Keratinocyte (primary cell): ENCODE measurements at regions not wholly inside any gene's neighbourhood (a gene's known extent, or its start where the extent isn't known, plus 50 kb on each side); places are given as distances from the start of the nearest gene placed in this dataset.

Source experiments
- DNase-seq: peaks from one replicate; pipeline ENCODE4 v3.0.0-alpha.2; 2011; ENCODE audit warnings: low read depth, missing footprints, low spot score
- FAIRE-seq: peaks from 2 replicates; lab custom pipeline; 2011; peaks lifted over from hg19 to GRCh38; lab: Jason Lieb, UNC
- H2AFZ ChIP-seq: 2 replicates; pipeline ENCODE4 v1.6.0; 2012; ENCODE audit warnings: low read length, control low read depth, inconsistent platforms; ENCODE audit not compliant: control insufficient read depth
- H3K27ac ChIP-seq: 2 replicates; pipeline ENCODE4 v1.5.1; 2011; ENCODE audit warnings: low read length; ENCODE audit not compliant: control insufficient read depth, insufficient read depth
- H3K27me3 ChIP-seq: 3 replicates; pipeline ENCODE4 v1.6.0; 2011; ENCODE audit warnings: low read length; ENCODE audit not compliant: control insufficient read depth, insufficient read depth; ENCODE audit errors: extremely low read depth
- H3K36me3 ChIP-seq, 2 experiments: 2 replicates in 1 of 2; 3 replicates in 1 of 2; pipeline ENCODE4 v1.5.1; 2011; ENCODE audit warnings: low read length in 2 of 2, mild to moderate bottlenecking in 1 of 2; ENCODE audit not compliant: control insufficient read depth in 2 of 2, insufficient read depth in 2 of 2; ENCODE audit errors: extremely low read depth in 1 of 2
- H3K4me1 ChIP-seq: 3 replicates; pipeline ENCODE4 v1.5.1; 2011; ENCODE audit warnings: low read length; ENCODE audit not compliant: control insufficient read depth, insufficient read depth; ENCODE audit errors: extremely low read depth
- H3K4me2 ChIP-seq: 3 replicates; pipeline ENCODE4 v1.6.0; 2011; ENCODE audit warnings: low read depth, low read length; ENCODE audit not compliant: control insufficient read depth, insufficient read depth; ENCODE audit errors: extremely low read depth
- H3K4me3 ChIP-seq, 3 experiments: fragments of 200-600 bp in 1 of 3; sonication (generic) in 1 of 3; 2 replicates in 2 of 3; 3 replicates in 1 of 3; pipeline ENCODE4 v1.5.1; 2011 to 2016; ENCODE audit warnings: low read length in 3 of 3, mild to moderate bottlenecking in 3 of 3, control low read depth in 2 of 3, inconsistent platforms in 1 of 3, low read depth in 1 of 3, mixed read lengths in 1 of 3, mixed run types in 1 of 3, moderate library complexity in 1 of 3; ENCODE audit not compliant: control insufficient read depth in 2 of 3, insufficient read depth in 2 of 3; ENCODE audit errors: extremely low read depth in 1 of 3
- H3K79me2 ChIP-seq: 2 replicates; pipeline ENCODE4 v1.6.0; 2012; ENCODE audit warnings: low read length; ENCODE audit not compliant: control insufficient read depth, insufficient read depth
- H3K9ac ChIP-seq: 3 replicates; pipeline ENCODE4 v1.6.0; 2011; ENCODE audit warnings: low read length; ENCODE audit not compliant: control insufficient read depth, insufficient read depth; ENCODE audit errors: extremely low read depth
- H3K9me1 ChIP-seq: 3 replicates; pipeline ENCODE4 v1.6.0; 2011; ENCODE audit warnings: low read length; ENCODE audit not compliant: control insufficient read depth, insufficient read depth; ENCODE audit errors: extremely low read depth
- H3K9me3 ChIP-seq: 2 replicates; pipeline ENCODE4 v1.5.1; 2012; ENCODE audit warnings: low read depth, low read length; ENCODE audit not compliant: control insufficient read depth
- H4K20me1 ChIP-seq: 3 replicates; pipeline ENCODE4 v1.6.0; 2011; ENCODE audit warnings: low read length; ENCODE audit not compliant: control insufficient read depth, insufficient read depth; ENCODE audit errors: extremely low read depth
- EZH2 ChIP-seq: IDR thresholded peaks from one replicate; pipeline ENCODE4 v1.6.1; 2012; ENCODE audit warnings: inconsistent platforms, mild to moderate bottlenecking, low read length, moderate library complexity
- dilution Hi-C: fragments of 300-500 bp; cut with MboI; formaldehyde crosslinking; loops from one replicate; pipeline ENCODE4 v1.7.0; 2020; ENCODE audit warnings: low sequenced_read_pairs; ENCODE audit not compliant: extremely low pct_ligation_motif_present
- TF ChIP-seq, protein P1 (sequence below), 3 experiments: IDR thresholded peaks in 1 of 3; conservative IDR thresholded peaks in 1 of 3; optimal IDR thresholded peaks in 1 of 3; 2 replicates in 2 of 3; 3 replicates in 1 of 3; pipeline versions ENCODE3 to v1.5.1; 2011; ENCODE audit warnings: low read length in 3 of 3, mild to moderate bottlenecking in 3 of 3, moderate library complexity in 2 of 3, control low read depth in 1 of 3, inconsistent platforms in 1 of 3; ENCODE audit not compliant: insufficient read depth in 2 of 3; ENCODE audit errors: extremely low read depth in 1 of 3

GRCh38 chr2:117646099-117646498 lies 168.4 kb upstream of the DDX18 start:
- no peak overlapping the region for H2AFZ ChIP-seq
- peaks cover 1% of the 10 kb centered on the region for H3K9me3 ChIP-seq
- no peak overlapping the region for H3K4me2 ChIP-seq
- dilution Hi-C loops, result no loop called here
- H4K20me1 ChIP-seq, result no peaks in the 10 kb centered on the region
- no peaks in the 10 kb centered on the region for H3K36me3 ChIP-seq
- DNase-seq (no peak), FAIRE-seq (no peak)
- H3K27ac ChIP-seq, result no peak overlapping the region
- H3K4me3 ChIP-seq, result no peak overlapping the region
- no peak overlapping the region for H3K9ac ChIP-seq
- H3K27me3 ChIP-seq, result no peaks in the 10 kb centered on the region
- H3K9me1 ChIP-seq, result no peaks in the 10 kb centered on the region
- H3K79me2 ChIP-seq, result no peaks in the 10 kb centered on the region
- no peak for TF ChIP-seq EZH2
- TF ChIP-seq, protein P1, sequence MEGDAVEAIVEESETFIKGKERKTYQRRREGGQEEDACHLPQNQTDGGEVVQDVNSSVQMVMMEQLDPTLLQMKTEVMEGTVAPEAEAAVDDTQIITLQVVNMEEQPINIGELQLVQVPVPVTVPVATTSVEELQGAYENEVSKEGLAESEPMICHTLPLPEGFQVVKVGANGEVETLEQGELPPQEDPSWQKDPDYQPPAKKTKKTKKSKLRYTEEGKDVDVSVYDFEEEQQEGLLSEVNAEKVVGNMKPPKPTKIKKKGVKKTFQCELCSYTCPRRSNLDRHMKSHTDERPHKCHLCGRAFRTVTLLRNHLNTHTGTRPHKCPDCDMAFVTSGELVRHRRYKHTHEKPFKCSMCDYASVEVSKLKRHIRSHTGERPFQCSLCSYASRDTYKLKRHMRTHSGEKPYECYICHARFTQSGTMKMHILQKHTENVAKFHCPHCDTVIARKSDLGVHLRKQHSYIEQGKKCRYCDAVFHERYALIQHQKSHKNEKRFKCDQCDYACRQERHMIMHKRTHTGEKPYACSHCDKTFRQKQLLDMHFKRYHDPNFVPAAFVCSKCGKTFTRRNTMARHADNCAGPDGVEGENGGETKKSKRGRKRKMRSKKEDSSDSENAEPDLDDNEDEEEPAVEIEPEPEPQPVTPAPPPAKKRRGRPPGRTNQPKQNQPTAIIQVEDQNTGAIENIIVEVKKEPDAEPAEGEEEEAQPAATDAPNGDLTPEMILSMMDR (optimal IDR thresholded peaks at IDR 0.05 in 1 of 3, IDR thresholded peaks at IDR 0.05 in 1 of 3, conservative IDR thresholded peaks at IDR 0.05 in 1 of 3; ENCODE audit: extremely low read depth in 1 of 3, insufficient read depth in 2 of 3, low read length in 3 of 3), result no peak
- H3K4me1 ChIP-seq, result no peaks in the 10 kb centered on the region

- no peak overlapping the region for H3K4me2 ChIP-seq
- H3K79me2 ChIP-seq, result no peaks in the 10 kb centered on the region
- TF ChIP-seq EZH2, result no peak
- TF ChIP-seq, protein P1 (optimal IDR thresholded peaks at IDR 0.05 in 1 of 3, IDR thresholded peaks at IDR 0.05 in 1 of 3, conservative IDR thresholded peaks at IDR 0.05 in 1 of 3; ENCODE audit: extremely low read depth in 1 of 3, insufficient read depth in 2 of 3, low read length in 3 of 3), result no peak
- no peaks in the 10 kb centered on the region for H4K20me1 ChIP-seq
- FAIRE-seq, result no peak
- H2AFZ ChIP-seq, result no peak overlapping the region
- no peak overlapping the region for H3K27ac ChIP-seq
- H3K9ac ChIP-seq, result no peak overlapping the region
- no peaks in the 10 kb centered on the region for H3K36me3 ChIP-seq
- H3K4me3 ChIP-seq, result no peak overlapping the region
- peaks cover 1% of the 10 kb centered on the region for H3K9me3 ChIP-seq
- H3K4me1 ChIP-seq, result no peaks in the 10 kb centered on the region
- H3K9me1 ChIP-seq, result no peaks in the 10 kb centered on the region
- no peaks in the 10 kb centered on the region for H3K27me3 ChIP-seq
- dilution Hi-C loops, result no loop called here
- no peak for DNase-seq
Measured at GRCh38 chr2:117646872-117647271, 167.6 kb upstream of the DDX18 start.
